ENCODE measurements at regions not wholly inside any gene's neighbourhood (a gene's known extent, or its start where the extent isn't known, plus 50 kb on each side); places are given as distances from the start of the nearest gene placed in this dataset.

- TF ChIP-seq CTCF (conservative IDR thresholded peaks at IDR 0.05; ENCODE audit: low read depth, low read length) = no peak
- no peak overlapping the region for H3K4me3 ChIP-seq (ENCODE audit: low read depth, low read length)
- no peak for DNase-seq (ENCODE audit: low read depth)
Observed at GRCh38 chr10:56063642-56064041, 297.4 kb downstream of the ZWINT start.

GRCh38 chr10:56057860-56058259, 303.2 kb downstream of the ZWINT start:
- H3K4me3 ChIP-seq (ENCODE audit: low read depth, low read length) = no peak overlapping the region
- DNase-seq (ENCODE audit: low read depth) = no peak
- no peak for TF ChIP-seq CTCF (conservative IDR thresholded peaks at IDR 0.05; ENCODE audit: low read depth, low read length)

GRCh38 chr10:56035489-56035888, 325.6 kb downstream of the ZWINT start:
- no peak overlapping the region for H3K4me3 ChIP-seq (ENCODE audit: low read depth, low read length)
- no peak for TF ChIP-seq CTCF (conservative IDR thresholded peaks at IDR 0.05; ENCODE audit: low read depth, low read length)
- no peak for DNase-seq (ENCODE audit: low read depth)

GRCh38 chr10:56028298-56029132, 332.5 kb downstream of the ZWINT start:
- no peak overlapping the region for H3K4me3 ChIP-seq (ENCODE audit: low read depth, low read length)
- no peak for DNase-seq (ENCODE audit: low read depth)
- TF ChIP-seq CTCF (conservative IDR thresholded peaks at IDR 0.05; ENCODE audit: low read depth, low read length) = no peak

GRCh38 chr10:56012101-56012500, 349.0 kb downstream of the ZWINT start:
- no peak for DNase-seq (ENCODE audit: low read depth)
- no peak overlapping the region for H3K4me3 ChIP-seq (ENCODE audit: low read depth, low read length)
- TF ChIP-seq CTCF (conservative IDR thresholded peaks at IDR 0.05; ENCODE audit: low read depth, low read length) = no peak

GRCh38 chr10:56003555-56003954, 357.5 kb downstream of the ZWINT start:
- no peak overlapping the region for H3K4me3 ChIP-seq (ENCODE audit: low read depth, low read length)
- DNase-seq (ENCODE audit: low read depth) = no peak
- TF ChIP-seq CTCF (conservative IDR thresholded peaks at IDR 0.05; ENCODE audit: low read depth, low read length) = no peak

- TF ChIP-seq CTCF (conservative IDR thresholded peaks at IDR 0.05; ENCODE audit: low read depth, low read length) = no peak
- DNase-seq (ENCODE audit: low read depth) = no peak
- no peak overlapping the region for H3K4me3 ChIP-seq (ENCODE audit: low read depth, low read length)
Observed at GRCh38 chr10:55989188-55989587, 371.9 kb downstream of the ZWINT start.

Measured in epithelial cell of proximal tubule (primary cell).